ENCODE measurements at regions not wholly inside any gene's neighbourhood (a gene's known extent, or its start where the extent isn't known, plus 50 kb on each side); places are given as distances from the start of the nearest gene placed in this dataset.

GRCh38 chr16:17986991-17987390 lies 349.5 kb downstream of the NPIPA8 start:
- Mint-ChIP-seq H3K9me3 (peaks cover 5% of the 10 kb centered on the region), H3K4me1 (ENCODE audit: unreplicated experiment) (peaks cover 12% of the 10 kb centered on the region), H3K4me3 (no peak overlapping the region), H3K27me3 (peaks cover 14% of the 10 kb centered on the region), H3K27ac (no peak overlapping the region), H3K36me3 (no peaks in the 10 kb centered on the region)
- no peak for DNase-seq (ENCODE audit: extremely low spot score, unreplicated experiment)
- no peak for TF ChIP-seq CTCF (conservative IDR thresholded peaks at IDR 0.05)

- Mint-ChIP-seq H3K27ac (no peak overlapping the region), H3K4me3 (no peak overlapping the region), H3K4me1 (ENCODE audit: unreplicated experiment) (peaks cover 12% of the 10 kb centered on the region), H3K27me3 (peaks cover 6% of the 10 kb centered on the region), H3K9me3 (peaks cover 5% of the 10 kb centered on the region), H3K36me3 (no peaks in the 10 kb centered on the region)
- TF ChIP-seq CTCF (conservative IDR thresholded peaks at IDR 0.05) = no peak
- no peak for DNase-seq (ENCODE audit: extremely low spot score, unreplicated experiment)
Observed at GRCh38 chr16:17984810-17985209, 351.7 kb downstream of the NPIPA8 start.

- no peak for TF ChIP-seq CTCF (conservative IDR thresholded peaks at IDR 0.05)
- H3K27ac Mint-ChIP-seq = no peak overlapping the region
- no peak overlapping the region for H3K4me3 Mint-ChIP-seq
- H3K27me3 Mint-ChIP-seq = peaks cover 2% of the 10 kb centered on the region
- H3K4me1 Mint-ChIP-seq (ENCODE audit: unreplicated experiment) = peaks cover 12% of the 10 kb centered on the region
- no peak for DNase-seq (ENCODE audit: extremely low spot score, unreplicated experiment)
- peaks cover 5% of the 10 kb centered on the region for H3K9me3 Mint-ChIP-seq
- H3K36me3 Mint-ChIP-seq = no peaks in the 10 kb centered on the region
Observed at GRCh38 chr16:17983847-17984639, 352.5 kb downstream of the NPIPA8 start.

GRCh38 chr16:17983114-17983513 lies 353.4 kb downstream of the NPIPA8 start:
- Mint-ChIP-seq H3K4me1 (ENCODE audit: unreplicated experiment) (peaks cover 12% of the 10 kb centered on the region), H3K27ac (no peak overlapping the region), H3K27me3 (peaks cover 2% of the 10 kb centered on the region), H3K36me3 (no peaks in the 10 kb centered on the region), H3K4me3 (no peak overlapping the region), H3K9me3 (peaks cover 10% of the 10 kb centered on the region)
- no peak for TF ChIP-seq CTCF (conservative IDR thresholded peaks at IDR 0.05)
- no peak for DNase-seq (ENCODE audit: extremely low spot score, unreplicated experiment)

GRCh38 chr16:17977260-17977659 lies 359.3 kb downstream of the NPIPA8 start:
- no peak for TF ChIP-seq CTCF (conservative IDR thresholded peaks at IDR 0.05)
- peaks cover 11% of the 10 kb centered on the region for H3K27me3 Mint-ChIP-seq
- no peak overlapping the region for H3K27ac Mint-ChIP-seq
- DNase-seq (ENCODE audit: extremely low spot score, unreplicated experiment) = no peak
- H3K36me3 Mint-ChIP-seq = no peaks in the 10 kb centered on the region
- H3K4me1 Mint-ChIP-seq (ENCODE audit: unreplicated experiment) = peaks cover 5% of the 10 kb centered on the region
- no peak overlapping the region for H3K4me3 Mint-ChIP-seq
- H3K9me3 Mint-ChIP-seq = peaks cover 6% of the 10 kb centered on the region

Data from type B pancreatic cell (in vitro differentiated cells).